Thyroid gland (tissue), 4 donors: ENCODE measurements at regions not wholly inside any gene's neighbourhood (a gene's known extent, or its start where the extent isn't known, plus 50 kb on each side); places are given as distances from the start of the nearest gene placed in this dataset.

Experiments used
- CTCF ChIP-seq, 6 experiments: fragments of 200-600 bp in 3 of 6; fragments of 450-650 bp in 3 of 6; sonication (generic) in 3 of 6; IDR thresholded peaks; one replicate each; pipeline ENCODE4 v1.5.1; 2016 to 2019; ENCODE audit warnings: antibody characterized with exemption in 6 of 6, mild to moderate bottlenecking in 2 of 6, inconsistent platforms in 1 of 6, moderate library complexity in 1 of 6
- POLR2A ChIP-seq, 2 donors: fragments of 450-650 bp; IDR thresholded peaks; one replicate each; pipeline ENCODE4 v1.6.1; 2017; ENCODE audit warnings: antibody characterized with exemption in 2 of 2, mild to moderate bottlenecking in 2 of 2, moderate library complexity in 1 of 2

GRCh38 chr2:58727981-58728656 lies 487.0 kb upstream of the FANCL start:
- TF ChIP-seq CTCF (IDR thresholded peaks at IDR 0.05) (no peak), POLR2A (IDR thresholded peaks at IDR 0.05) (no peak)
